Upper lobe of right lung (tissue), 1 donor: ENCODE measurements at regions not wholly inside any gene's neighbourhood (a gene's known extent, or its start where the extent isn't known, plus 50 kb on each side); places are given as distances from the start of the nearest gene placed in this dataset.

Source experiments
- ATAC-seq: fragments of 200-7000 bp; cut with Tn5 transposase; one replicate; pipeline ENCODE4 v1.9.1; 2020; ENCODE audit warnings: mild to moderate bottlenecking, moderate library complexity
- DNase-seq: peaks from one replicate; pipeline ENCODE4 v3.0.0-alpha.2; 2020
- H3K27ac ChIP-seq: fragments of 200-600 bp; one replicate; pipeline ENCODE4 v1.8.0; 2022
- H3K27me3 ChIP-seq: fragments of 200-600 bp; one replicate; pipeline ENCODE4 v1.8.0; 2022; ENCODE audit warnings: mild to moderate bottlenecking
- H3K36me3 ChIP-seq: fragments of 200-600 bp; one replicate; pipeline ENCODE4 v1.8.0; 2022
- H3K4me1 ChIP-seq: fragments of 200-600 bp; one replicate; pipeline ENCODE4 v1.8.0; 2022
- H3K4me3 ChIP-seq: fragments of 200-600 bp; one replicate; pipeline ENCODE4 v1.8.0; 2022; ENCODE audit warnings: mild to moderate bottlenecking
- H3K9me3 ChIP-seq: fragments of 200-600 bp; one replicate; pipeline ENCODE4 v1.8.0; 2022
- CTCF ChIP-seq: fragments of 200-600 bp; IDR thresholded peaks from one replicate; pipeline ENCODE4 v1.8.0; 2022; ENCODE audit warnings: antibody characterized with exemption
- intact Hi-C: fragments of 100-400 bp; cut with DNase I; formaldehyde crosslinking; loops from one replicate; pipeline ENCODE4 v1.11.0; 2022
- donor health status: DM: no; HTN: yes; CAD: no; lungs with severe emphysema.

GRCh38 chr20:50288128-50288623, 97.5 kb downstream of the CEBPB start:
- H3K4me3 ChIP-seq, result no peak overlapping the region
- TF ChIP-seq CTCF, result no peak
- no peak for DNase-seq
- intact Hi-C loops, result no loop called here
- H3K9me3 ChIP-seq, result no peaks in the 10 kb centered on the region
- no peaks in the 10 kb centered on the region for H3K36me3 ChIP-seq
- no peak overlapping the region for H3K27ac ChIP-seq
- H3K27me3 ChIP-seq, result no peaks in the 10 kb centered on the region
- ATAC-seq, result no peak
- H3K4me1 ChIP-seq, result peaks cover 63% of the 10 kb centered on the region

DNA sequence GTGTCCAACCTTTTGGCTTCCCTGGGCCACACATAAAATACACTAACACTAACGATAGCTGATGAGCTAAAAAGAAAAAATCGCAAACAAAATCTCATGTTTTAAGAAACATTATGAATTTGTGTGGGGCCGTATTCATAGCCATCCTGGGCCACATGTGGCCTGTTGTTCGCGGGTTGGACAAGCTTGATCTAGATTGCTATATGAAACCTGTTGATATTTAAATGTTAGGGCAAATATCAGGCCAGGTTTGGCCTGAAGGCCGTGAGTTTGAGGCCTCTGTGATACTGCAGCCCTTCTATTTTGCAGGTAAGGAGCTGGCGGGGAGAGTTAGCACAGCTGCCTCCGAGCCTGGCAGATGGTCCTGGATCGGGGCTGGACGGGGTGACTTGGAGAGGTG, 99.0 kb downstream of the CEBPB start:
- DNase-seq (no peak), ATAC-seq (no peak)
- Histone ChIP-seq H3K36me3 (no peaks in the 10 kb centered on the region), H3K4me3 (no peak overlapping the region), H3K9me3 (no peaks in the 10 kb centered on the region), H3K4me1 (peaks cover 49% of the 10 kb centered on the region), H3K27me3 (no peaks in the 10 kb centered on the region), H3K27ac (no peak overlapping the region)
- TF ChIP-seq CTCF, result no peak
- intact Hi-C loops, result no loop called here

- intact Hi-C loops, result no loop called here
Measured at GRCh38 chr20:50290112-50290511, 99.5 kb downstream of the CEBPB start.

GRCh38 chr20:50290808-50291207, 100.2 kb downstream of the CEBPB start:
- peaks cover 39% of the 10 kb centered on the region for H3K4me1 ChIP-seq
- intact Hi-C loops, result no loop called here
- DNase-seq, result no peak
- ATAC-seq, result no peak
- peak overlapping the region; percentile 47 for H3K27ac ChIP-seq
- no peaks in the 10 kb centered on the region for H3K36me3 ChIP-seq
- H3K27me3 ChIP-seq, result no peaks in the 10 kb centered on the region
- no peak for TF ChIP-seq CTCF
- H3K9me3 ChIP-seq, result no peaks in the 10 kb centered on the region
- no peak overlapping the region for H3K4me3 ChIP-seq

More at GRCh38 chr20:50290112-50290511, 99.5 kb downstream of the CEBPB start:
- TF ChIP-seq CTCF, result no peak
- peaks cover 46% of the 10 kb centered on the region for H3K4me1 ChIP-seq
- H3K9me3 ChIP-seq, result no peaks in the 10 kb centered on the region
- DNase-seq, result no peak
- H3K4me3 ChIP-seq, result no peak overlapping the region
- H3K36me3 ChIP-seq, result no peaks in the 10 kb centered on the region
- H3K27ac ChIP-seq, result no peak overlapping the region
- no peaks in the 10 kb centered on the region for H3K27me3 ChIP-seq
- no peak for ATAC-seq

GRCh38 chr20:50291254-50292078, 100.8 kb downstream of the CEBPB start:
- H3K27ac ChIP-seq, result peak overlapping the region; percentile 84
- DNase-seq, result no peak
- H3K9me3 ChIP-seq, result no peaks in the 10 kb centered on the region
- H3K27me3 ChIP-seq, result no peaks in the 10 kb centered on the region
- no peaks in the 10 kb centered on the region for H3K36me3 ChIP-seq
- no peak for TF ChIP-seq CTCF
- peaks cover 33% of the 10 kb centered on the region for H3K4me1 ChIP-seq
- intact Hi-C loops, result no loop called here
- ATAC-seq, result no peak
- H3K4me3 ChIP-seq, result no peak overlapping the region
